GM12878 (cell line): ENCODE measurements at regions not wholly inside any gene's neighbourhood (a gene's known extent, or its start where the extent isn't known, plus 50 kb on each side); places are given as distances from the start of the nearest gene placed in this dataset.

Experiments
- ATAC-seq: fragments of 200-7000 bp; cut with Tn5 transposase; 3 replicates; pipeline ENCODE4 v1.9.1; 2020; ENCODE audit warnings: mild to moderate bottlenecking, moderate library complexity
- BruUV-seq: library from RNA; stranded (reverse); fragments of 400-500 nt; replicated peaks from 2 replicates; lab custom pipeline; 2021; lab: Mats Ljungman, UMichigan
- CTCF ChIA-PET: fragments of 300-600 bp; sonication (Branson Sonifier 250); formaldehyde crosslinking; extraction: SDS; loops from one replicate; lab custom pipeline; 2021; ENCODE audit warnings: inconsistent platforms; lab: Yijun Ruan, JAX
- POLR2A ChIA-PET: fragments of 350-600 bp; formaldehyde crosslinking; extraction: SDS; loops from one replicate; lab custom pipeline; 2021; ENCODE audit warnings: inconsistent platforms; lab: Charles Lee
- RAD21 ChIA-PET: fragments of 300-600 bp; sonication (Branson Sonifier 250); formaldehyde crosslinking; loops from one replicate; lab custom pipeline; 2023; ENCODE audit warnings: antibody characterized with exemption; ENCODE audit not compliant: unreplicated experiment; lab: Charles Lee
- SMC1A ChIA-PET: fragments of 300-600 bp; sonication (Branson Sonifier 250); formaldehyde crosslinking; loops from one replicate; lab custom pipeline; 2023; ENCODE audit not compliant: unreplicated experiment, uncharacterized antibody; lab: Charles Lee
- DNase-seq: peaks from one replicate; pipeline ENCODE4 v3.0.0-alpha.2; 2011; ENCODE audit warnings: low read depth, low spot score
- FAIRE-seq: peaks from 3 replicates; lab custom pipeline; 2011; peaks lifted over from hg19 to GRCh38; lab: Jason Lieb, UNC
- H2AFZ ChIP-seq: 2 replicates; pipeline ENCODE4 v1.6.0; 2011; ENCODE audit warnings: low read depth, low read length, control low read depth; ENCODE audit not compliant: control insufficient read depth
- H3K27ac ChIP-seq: 2 replicates; pipeline ENCODE4 v1.5.1; 2011; ENCODE audit warnings: control low read depth; ENCODE audit not compliant: control insufficient read depth, insufficient read depth
- H3K27me3 ChIP-seq, 2 experiments: replicated peaks in 1 of 2; 2 replicates each; pipeline versions ENCODE4 v1.6.0 to v1.6.1; 2011; ENCODE audit warnings: low read length in 1 of 2; ENCODE audit not compliant: control insufficient read depth in 2 of 2, insufficient read depth in 2 of 2
- H3K36me3 ChIP-seq, 2 experiments: 2 replicates each; pipeline ENCODE4 v1.5.1; 2011; ENCODE audit warnings: low read length in 1 of 2; ENCODE audit not compliant: control insufficient read depth in 2 of 2, insufficient read depth in 2 of 2
- H3K4me1 ChIP-seq: 2 replicates; pipeline ENCODE4 v1.6.1; 2011; ENCODE audit warnings: mild to moderate bottlenecking, low read length, moderate library complexity, mixed read lengths; ENCODE audit not compliant: control insufficient read depth, insufficient read depth
- H3K4me2 ChIP-seq: 2 replicates; pipeline ENCODE4 v1.6.0; 2011; ENCODE audit warnings: control low read depth; ENCODE audit not compliant: control insufficient read depth, insufficient read depth
- H3K4me3 ChIP-seq: fragments of 200-600 bp; sonication (generic); 2 replicates; pipeline ENCODE4 v1.5.1; 2016
- H3K79me2 ChIP-seq: 2 replicates; pipeline ENCODE4 v1.6.0; 2011; ENCODE audit warnings: low read length; ENCODE audit not compliant: control insufficient read depth, insufficient read depth
- H3K9ac ChIP-seq: 2 replicates; pipeline ENCODE4 v1.8.0; 2011; ENCODE audit warnings: low read length, control low read depth, mixed read lengths; ENCODE audit not compliant: control insufficient read depth, insufficient read depth
- H3K9me3 ChIP-seq: replicated peaks from 3 replicates; pipeline ENCODE4 v1.5.1; 2011; ENCODE audit warnings: mild to moderate bottlenecking, low read length; ENCODE audit not compliant: control insufficient read depth, insufficient read depth
- H4K20me1 ChIP-seq: 2 replicates; pipeline ENCODE4 v1.6.0; 2011; ENCODE audit not compliant: control insufficient read depth, insufficient read depth
- BMI1 ChIP-seq: fragments of 450-650 bp; IDR thresholded peaks from 2 replicates; pipeline ENCODE4 v1.6.1; 2016; ENCODE audit warnings: mild to moderate bottlenecking, moderate library complexity, borderline replicate concordance
- CEBPZ ChIP-seq: fragments of 150-350 bp; IDR thresholded peaks from 2 replicates; pipeline ENCODE4 v1.6.1; 2016; ENCODE audit warnings: low read depth, low read length
- CTCF ChIP-seq, 3 experiments: IDR thresholded peaks in 2 of 3; conservative IDR thresholded peaks in 1 of 3; 2 replicates each; pipeline ENCODE4 v1.5.1; 2011; ENCODE audit warnings: low read depth in 3 of 3, low read length in 3 of 3, mild to moderate bottlenecking in 3 of 3, control low read depth in 2 of 3, moderate library complexity in 2 of 3, inconsistent platforms in 1 of 3, mixed read lengths in 1 of 3; ENCODE audit not compliant: control insufficient read depth in 2 of 3, insufficient read depth in 1 of 3; ENCODE audit errors: extremely low read depth in 1 of 3
- ELK1 ChIP-seq: IDR thresholded peaks from 2 replicates; pipeline ENCODE4 v1.6.1; 2012; ENCODE audit warnings: low read depth, low read length, improper control_type of control experiment
- HDGF ChIP-seq: fragments of 450-650 bp; IDR thresholded peaks from 2 replicates; pipeline ENCODE4 v1.6.1; 2016; ENCODE audit warnings: antibody characterized with exemption
- IKZF2 ChIP-seq, 2 experiments: fragments of 450-650 bp; IDR thresholded peaks; 2 replicates each; pipeline ENCODE4 v1.6.1; 2017; ENCODE audit warnings: mild to moderate bottlenecking in 2 of 2, moderate library complexity in 2 of 2
- JUNB ChIP-seq: IDR thresholded peaks from 2 replicates; pipeline ENCODE4 v1.6.1; 2016; ENCODE audit warnings: antibody characterized with exemption, mild to moderate bottlenecking
- NFIC ChIP-seq: IDR thresholded peaks from 2 replicates; pipeline ENCODE4 v1.6.1; 2012; ENCODE audit warnings: low read depth, mild to moderate bottlenecking, inconsistent platforms, low read length, moderate library complexity
- PKNOX1 ChIP-seq: fragments of 450-650 bp; IDR thresholded peaks from 2 replicates; pipeline ENCODE4 v1.6.1; 2016; ENCODE audit warnings: mild to moderate bottlenecking
- POLR2AphosphoS5 ChIP-seq: IDR thresholded peaks from 2 replicates; pipeline ENCODE4 v1.6.1; 2011; ENCODE audit warnings: mild to moderate bottlenecking, low read length, inconsistent platforms
- RELA ChIP-seq: fragments of 450-650 bp; IDR thresholded peaks from 2 replicates; pipeline ENCODE4 v1.8.0; 2014; ENCODE audit warnings: borderline replicate concordance; ENCODE audit not compliant: partially characterized antibody
- SRF ChIP-seq, 2 experiments: IDR thresholded peaks; 2 replicates each; pipeline ENCODE4 v1.6.1; 2011; ENCODE audit warnings: low read depth in 2 of 2, low read length in 2 of 2, mild to moderate bottlenecking in 1 of 2, moderate library complexity in 1 of 2
- ZBTB33 ChIP-seq: fragments of 450-650 bp; IDR thresholded peaks from 2 replicates; pipeline ENCODE4 v1.6.1; 2017; ENCODE audit warnings: mild to moderate bottlenecking
- WGBS: methylation state at CpG from one replicate; pipeline ENCODE4 v1.1.6; 2016; ENCODE audit warnings: low lambda C conversion rate; ENCODE audit not compliant: insufficient replicate concordance, insufficient coverage; ENCODE audit errors: missing lambda C conversion rate; 5-methylcytosine and 5-hydroxymethylcytosine counted together
- in situ Hi-C: fragments of 300-500 bp; cut with MboI; formaldehyde crosslinking; loops from 9 replicates; pipeline ENCODE4 v1.14.3; 2018; ENCODE audit warnings: mixed read lengths
- intact Hi-C: fragments of 100-400 bp; cut with micrococcal nuclease; formaldehyde crosslinking; loops from one replicate; pipeline ENCODE4 v1.14.2; 2022; ENCODE audit not compliant: unreplicated experiment

GRCh38 chr12:91833780-91834359, 311.8 kb downstream of the BTG1 start:
- BruUV-seq: no TSS peak
- SMC1A ChIA-PET: interaction anchor here (0.6 kb wide), 1 partner anchor 414 kb away, joined by 3 read pairs; no protein-coding TSS in a partner anchor
- Histone ChIP-seq H3K4me2 (no peak overlapping the region), H3K27me3 (no peaks in the 10 kb centered on the region), H3K9me3 (no peaks in the 10 kb centered on the region), H3K36me3 (no peaks in the 10 kb centered on the region), H4K20me1 (no peaks in the 10 kb centered on the region), H2AFZ (no peak overlapping the region), H3K4me1 (no peaks in the 10 kb centered on the region), H3K79me2 (no peaks in the 10 kb centered on the region), H3K4me3 (no peak overlapping the region), H3K27ac (no peak overlapping the region), H3K9ac (no peak overlapping the region)
- FAIRE-seq (no peak), ATAC-seq (peak; percentile 63; the same call in 1 of the 3 replicates), DNase-seq (no peak)
- in situ Hi-C loops: no loop called here
- POLR2A ChIA-PET: no interaction called here
- RAD21 ChIA-PET: no interaction called here
- CTCF ChIA-PET: interaction anchor here (1.0 kb wide), 1 partner anchor 774 kb away, joined by 3 read pairs; no protein-coding TSS in a partner anchor
- WGBS: 81% methylated on average over 3 of the region's 3 CpGs
- intact Hi-C loops: no loop called here
- no peak for TF ChIP-seq SRF (IDR thresholded peaks at IDR 0.05; ENCODE audit: low read depth in 2 of 2, low read length in 2 of 2)
- no peak for TF ChIP-seq CEBPZ
- TF ChIP-seq PKNOX1: no peak
- no peak for TF ChIP-seq POLR2AphosphoS5
- no peak for TF ChIP-seq NFIC
- peak; percentile 23; the same call in 1 of the 2 replicates for TF ChIP-seq BMI1
- no peak for TF ChIP-seq CTCF (IDR thresholded peaks at IDR 0.05 in 2 of 3, conservative IDR thresholded peaks at IDR 0.05 in 1 of 3; ENCODE audit: control insufficient read depth in 2 of 3, extremely low read depth in 1 of 3, insufficient read depth in 1 of 3, low read depth in 3 of 3, low read length in 3 of 3)
- no peak for TF ChIP-seq ELK1
- TF ChIP-seq IKZF2 (IDR thresholded peaks at IDR 0.05): peak; percentile 50 to 62
- no peak for TF ChIP-seq ZBTB33
- TF ChIP-seq HDGF: no peak
- no peak for TF ChIP-seq RELA
- TF ChIP-seq JUNB: no peak
